OCI-LY7 (cell line): ENCODE measurements at regions not wholly inside any gene's neighbourhood (a gene's known extent, or its start where the extent isn't known, plus 50 kb on each side); places are given as distances from the start of the nearest gene placed in this dataset.

Experiments used
- BruUV-seq: library from RNA; stranded (reverse); fragments of 400-500 nt; replicated peaks from 2 replicates; lab custom pipeline; 2021; lab: Mats Ljungman, UMichigan
- CTCF ChIA-PET: fragments of 300-600 bp; sonication (Branson Sonifier 250); formaldehyde crosslinking; loops from one replicate; lab custom pipeline; 2022; ENCODE audit warnings: antibody characterized with exemption; ENCODE audit not compliant: unreplicated experiment; lab: Charles Lee
- POLR2A ChIA-PET: fragments of 300-600 bp; sonication (Branson Sonifier 250); formaldehyde crosslinking; loops from one replicate; lab custom pipeline; 2022; ENCODE audit warnings: antibody characterized with exemption; lab: Charles Lee
- DNase-seq: peaks from one replicate; pipeline ENCODE4 v3.0.0-alpha.2; 2015; ENCODE audit warnings: low spot score
- H2AFZ ChIP-seq: fragments of 200-600 bp; sonication (generic), shearing (Covaris generic); 2 replicates; pipeline ENCODE4 v1.6.1; 2014; ENCODE audit warnings: mild to moderate bottlenecking, antibody characterized with exemption, low read length, moderate library complexity
- H3K27ac ChIP-seq: fragments of 200-600 bp; sonication (generic); 2 replicates; pipeline ENCODE4 v1.5.1; 2014; ENCODE audit warnings: mixed run types, low read depth, mild to moderate bottlenecking, moderate library complexity, low read length, inconsistent platforms; ENCODE audit not compliant: poor library complexity, severe bottlenecking
- H3K36me3 ChIP-seq: fragments of 200-600 bp; sonication (generic); 2 replicates; pipeline ENCODE4 v1.6.1; 2014; ENCODE audit warnings: mild to moderate bottlenecking, antibody characterized with exemption, low read length, moderate library complexity, mixed read lengths; ENCODE audit not compliant: insufficient read depth
- H3K4me1 ChIP-seq: fragments of 200-600 bp; sonication (generic); 2 replicates; pipeline ENCODE4 v1.5.1; 2014; ENCODE audit warnings: mild to moderate bottlenecking, low read length; ENCODE audit not compliant: insufficient read depth, poor library complexity, severe bottlenecking
- H3K4me2 ChIP-seq: fragments of 200-600 bp; sonication (generic); 2 replicates; pipeline ENCODE4 v1.6.1; 2014; ENCODE audit warnings: mild to moderate bottlenecking, low read length
- H3K4me3 ChIP-seq: fragments of 200-600 bp; sonication (generic); 2 replicates; pipeline ENCODE4 v1.5.1; 2014; ENCODE audit warnings: mild to moderate bottlenecking, low read depth, low read length; ENCODE audit not compliant: poor library complexity, severe bottlenecking
- H3K79me2 ChIP-seq: fragments of 200-600 bp; sonication (generic); 2 replicates; pipeline ENCODE4 v1.6.1; 2016; ENCODE audit warnings: low read depth, mild to moderate bottlenecking, low read length, moderate library complexity, mixed read lengths; ENCODE audit not compliant: insufficient read depth
- H3K9me2 ChIP-seq: fragments of 200-600 bp; sonication (generic); 2 replicates; pipeline ENCODE4 v1.6.1; 2016; ENCODE audit warnings: mild to moderate bottlenecking, low read length, mixed read lengths; ENCODE audit not compliant: insufficient read depth
- H3K9me3 ChIP-seq: fragments of 200-600 bp; sonication (generic); 2 replicates; pipeline ENCODE4 v1.6.1; 2014; ENCODE audit warnings: mild to moderate bottlenecking, mixed run types, low read length, mixed read lengths
- H4K20me1 ChIP-seq: fragments of 200-600 bp; sonication (generic); 2 replicates; pipeline ENCODE4 v1.6.1; 2014; ENCODE audit warnings: mild to moderate bottlenecking, antibody characterized with exemption, low read length, moderate library complexity, mixed read lengths; ENCODE audit not compliant: insufficient read depth
- CTCF ChIP-seq: fragments of 200-600 bp; sonication (generic); conservative IDR thresholded peaks from 2 replicates; pipeline ENCODE4 v1.5.1; 2014; ENCODE audit warnings: mild to moderate bottlenecking, antibody characterized with exemption, low read length, moderate library complexity, mixed read lengths
- EZH2phosphoT487 ChIP-seq: fragments of 200-600 bp; sonication (generic); IDR thresholded peaks from 2 replicates; pipeline ENCODE4 v1.6.1; 2018; ENCODE audit warnings: low read depth, borderline replicate concordance, mild to moderate bottlenecking, mixed run types, antibody characterized with exemption, low read length, moderate library complexity, mixed read lengths
- intact Hi-C: fragments of 100-400 bp; cut with micrococcal nuclease; formaldehyde crosslinking; loops from one replicate; pipeline ENCODE4 v1.10.0; 2022; ENCODE audit not compliant: unreplicated experiment

- H3K4me1 ChIP-seq = no peaks in the 10 kb centered on the region
- no peaks in the 10 kb centered on the region for H3K9me3 ChIP-seq
- no peaks in the 10 kb centered on the region for H3K9me2 ChIP-seq
- no peaks in the 10 kb centered on the region for H4K20me1 ChIP-seq
- BruUV-seq = no TSS peak
- POLR2A ChIA-PET = interaction anchor here (0.6 kb wide), 1 partner anchor 493 kb away, joined by 3 read pairs; no protein-coding TSS in a partner anchor
- no peaks in the 10 kb centered on the region for H3K36me3 ChIP-seq
- H3K4me3 ChIP-seq = no peak overlapping the region
- intact Hi-C loops = no loop called here
- no peaks in the 10 kb centered on the region for H3K79me2 ChIP-seq
- no peak for TF ChIP-seq EZH2phosphoT487
- TF ChIP-seq CTCF = no peak
- no peak overlapping the region for H3K4me2 ChIP-seq
- H3K27ac ChIP-seq = no peak overlapping the region
- no peak for DNase-seq
- CTCF ChIA-PET = no interaction called here
- H2AFZ ChIP-seq = no peak overlapping the region
These were observed 84.9 kb upstream of the MKI67 start for GRCh38 chr10:128211064-128211504.

GRCh38 chr10:128211953-128212727 is 85.9 kb upstream of the MKI67 start:
- CTCF ChIA-PET = no interaction called here
- POLR2A ChIA-PET = no interaction called here
- peak overlapping the region; percentile 53 for H3K4me2 ChIP-seq
- H3K79me2 ChIP-seq = no peaks in the 10 kb centered on the region
- H3K27ac ChIP-seq = no peak overlapping the region
- no peaks in the 10 kb centered on the region for H3K9me3 ChIP-seq
- intact Hi-C loops = no loop called here
- no peaks in the 10 kb centered on the region for H3K4me1 ChIP-seq
- H3K4me3 ChIP-seq = no peak overlapping the region
- TF ChIP-seq EZH2phosphoT487 (no peak), CTCF (peak; percentile 94)
- BruUV-seq = no TSS peak
- peak; percentile 82 for DNase-seq
- H4K20me1 ChIP-seq = no peaks in the 10 kb centered on the region
- H3K36me3 ChIP-seq = no peaks in the 10 kb centered on the region
- H2AFZ ChIP-seq = no peak overlapping the region
- no peaks in the 10 kb centered on the region for H3K9me2 ChIP-seq

GRCh38 chr10:128213156-128213555 is 86.9 kb upstream of the MKI67 start:
- POLR2A ChIA-PET = no interaction called here
- Histone ChIP-seq H4K20me1 (no peaks in the 10 kb centered on the region), H3K9me3 (no peaks in the 10 kb centered on the region), H2AFZ (no peak overlapping the region), H3K79me2 (no peaks in the 10 kb centered on the region), H3K4me1 (no peaks in the 10 kb centered on the region), H3K4me3 (no peak overlapping the region), H3K4me2 (no peak overlapping the region), H3K27ac (no peak overlapping the region), H3K36me3 (no peaks in the 10 kb centered on the region), H3K9me2 (no peaks in the 10 kb centered on the region)
- DNase-seq = no peak
- TF ChIP-seq CTCF (no peak), EZH2phosphoT487 (no peak)
- no TSS peak for BruUV-seq
- CTCF ChIA-PET = no interaction called here
- intact Hi-C loops = no loop called here
